Stimulated activated CD4-positive, alpha-beta T cell treated with anti-CD3 and anti-CD28 coated beads, Interleukin-15, amount 100 ng/mL, for 48 hours (primary cell): ENCODE measurements at regions not wholly inside any gene's neighbourhood (a gene's known extent, or its start where the extent isn't known, plus 50 kb on each side); places are given as distances from the start of the nearest gene placed in this dataset.
"Not testable (repeated sequence)": the region's sequence is repeated elsewhere in the genome, so short reads cannot be mapped to it uniquely, and the experiment has no call there.

Experiments
- DNase-seq, 2 donors: peaks; one replicate each; pipeline ENCODE4 v3.0.0-alpha.2; 2020; ENCODE audit warnings: low read depth in 2 of 2

DNA sequence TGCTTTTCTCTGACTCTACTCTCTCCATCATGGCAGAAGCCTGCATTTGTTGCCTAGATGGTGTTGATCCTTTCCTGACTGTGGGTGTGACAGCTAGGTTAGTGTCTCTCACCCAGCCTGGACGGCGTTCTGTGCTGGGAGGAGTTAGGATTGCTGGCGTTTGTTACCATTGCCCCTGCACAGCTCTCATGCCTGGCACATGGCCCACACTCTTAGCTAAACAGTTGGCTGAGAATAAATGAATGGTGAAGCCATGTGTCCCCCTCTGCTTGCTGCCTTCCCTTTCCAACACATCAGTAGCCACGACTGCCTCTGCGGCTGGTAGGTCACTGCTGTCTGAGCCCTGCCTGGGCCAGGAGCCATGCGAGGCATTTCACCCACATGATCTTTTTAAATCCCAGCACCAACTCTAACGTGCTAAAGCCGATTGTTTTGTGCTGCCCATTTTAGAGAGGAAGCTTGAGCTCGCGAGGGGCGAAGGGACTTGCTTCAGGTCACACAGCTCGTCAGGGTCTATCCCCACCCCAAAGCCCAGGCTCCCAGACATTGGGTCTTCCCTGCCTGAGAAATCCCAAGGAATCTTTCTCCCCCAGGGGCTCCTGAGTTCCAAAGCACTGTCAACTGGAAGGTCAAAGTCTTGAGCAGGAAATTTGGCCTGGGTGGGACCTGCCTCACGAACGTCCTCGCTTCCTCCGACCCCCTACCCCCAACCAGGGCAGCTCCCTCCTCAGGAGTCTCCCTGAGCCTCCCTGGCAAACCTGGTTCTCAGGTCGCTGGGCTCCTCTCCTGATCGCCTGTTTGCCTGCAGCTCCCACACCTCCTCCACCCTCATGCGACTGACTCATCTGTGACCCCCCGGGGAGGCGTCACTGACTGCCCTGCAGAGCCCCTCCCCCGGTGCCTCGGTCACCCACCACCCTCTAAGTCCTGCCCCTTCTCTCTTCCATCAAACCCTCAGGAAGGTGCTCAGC lies 271.7 kb upstream of the C1orf174 start:
- no peak for DNase-seq

DNA sequence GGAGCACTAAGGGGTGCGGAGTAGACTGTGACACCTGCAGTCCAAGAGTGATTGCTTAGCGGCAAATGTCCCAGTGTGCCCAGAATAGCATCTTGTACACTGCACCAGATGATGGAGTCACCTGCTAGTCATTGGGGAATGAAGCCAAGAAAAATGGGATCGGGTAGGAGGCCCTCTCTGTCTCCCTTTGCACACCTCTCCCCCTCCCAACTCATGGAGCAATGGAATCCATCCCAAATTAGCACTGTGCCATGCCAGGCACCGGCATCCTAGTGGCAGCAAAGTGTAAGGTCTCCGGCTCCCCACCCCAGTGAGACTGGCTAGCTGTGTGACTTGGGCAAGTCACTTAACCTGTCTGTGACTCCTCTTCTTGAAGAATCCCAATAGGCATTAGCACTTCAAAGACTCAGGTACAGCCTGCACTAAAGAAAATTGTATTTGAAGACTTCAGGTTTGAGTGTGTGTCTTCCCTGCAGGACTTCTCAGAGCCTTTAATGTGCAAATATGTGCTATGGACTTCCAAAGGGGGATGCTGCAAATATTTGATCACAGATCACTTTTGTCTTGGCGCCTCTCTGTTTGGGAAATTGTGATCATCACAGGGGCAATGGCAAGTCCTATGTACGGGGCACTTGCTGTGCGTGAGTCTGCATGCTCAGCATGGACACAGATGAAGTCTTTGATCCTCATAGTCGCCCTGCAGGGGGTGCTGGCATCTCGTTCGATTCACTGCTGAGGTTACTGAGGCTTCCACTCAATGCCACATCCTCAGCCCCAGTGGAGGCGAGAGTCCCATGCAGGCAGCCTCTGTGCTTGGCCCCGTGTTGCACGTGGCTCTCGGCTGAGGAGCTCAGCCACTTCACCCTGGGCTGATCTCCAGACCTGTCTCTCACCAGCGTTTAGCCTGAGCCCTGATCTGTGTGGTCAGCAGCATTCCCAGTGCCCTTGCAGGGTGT lies 272.9 kb upstream of the C1orf174 start:
- DNase-seq, result peak in 1 of 2 donors; percentile 9

DNA sequence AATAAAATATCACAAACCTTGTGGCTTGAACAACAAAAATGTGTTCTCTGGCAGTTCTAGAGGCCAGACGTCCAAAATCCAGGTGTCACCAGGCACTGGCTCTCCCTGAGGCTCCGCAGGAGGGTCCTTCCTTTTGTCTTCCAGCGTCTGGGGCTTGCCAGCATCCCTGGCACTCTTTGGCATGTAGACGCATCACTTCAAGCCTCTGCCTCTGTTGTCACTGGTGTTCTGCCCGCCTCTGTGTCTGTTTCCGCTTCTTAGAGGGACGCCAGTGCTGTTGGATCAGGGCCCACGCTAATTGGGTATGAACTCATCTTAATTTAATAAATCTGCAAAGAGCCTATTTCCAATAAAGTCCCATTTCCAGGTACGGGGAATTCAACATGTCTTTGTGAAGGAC lies 273.7 kb upstream of the C1orf174 start:
- DNase-seq, result no peak

DNA sequence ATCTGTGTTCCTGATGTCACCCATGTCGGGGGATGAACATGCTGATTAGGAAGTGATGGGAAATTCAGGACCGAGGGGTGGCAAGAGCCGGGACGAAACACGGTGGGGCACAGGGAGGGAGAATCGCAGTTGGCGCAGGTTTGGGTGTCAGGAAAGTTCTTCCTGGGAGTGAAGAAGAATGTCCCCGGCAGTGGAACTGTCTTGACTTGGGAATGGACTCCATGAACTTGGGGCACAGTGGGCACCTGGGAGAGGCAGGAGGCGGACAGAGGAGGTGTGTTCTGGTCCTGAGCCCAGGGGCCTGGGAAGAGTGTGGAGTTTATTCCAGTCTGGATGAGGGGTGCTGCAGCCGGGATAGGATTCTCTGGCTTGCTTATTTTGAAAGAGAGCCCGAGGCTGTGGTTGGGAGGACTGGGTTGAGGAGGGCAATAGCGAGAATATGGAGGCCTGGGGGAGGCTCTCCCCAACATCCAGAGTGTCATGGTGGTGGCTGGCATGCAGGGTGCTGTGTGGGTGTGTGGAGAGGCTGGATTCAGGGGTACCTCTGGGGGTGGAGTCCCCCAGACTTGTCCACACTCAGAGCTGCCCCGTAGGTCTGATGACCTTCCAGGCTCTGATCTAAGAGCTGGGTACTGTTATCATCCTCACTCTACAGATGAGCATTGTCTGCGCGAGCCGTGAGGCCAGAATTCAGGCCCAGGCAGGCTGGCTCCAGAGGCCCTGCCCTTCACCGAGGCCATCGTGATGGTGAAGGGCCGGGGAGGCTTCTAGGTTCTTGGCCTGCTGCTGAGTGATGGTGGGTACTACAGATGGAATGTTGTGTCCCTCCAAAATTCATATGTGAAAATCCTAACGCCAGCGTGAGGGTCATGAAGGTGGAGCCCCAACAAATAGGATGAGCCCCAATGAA lies 274.5 kb upstream of the C1orf174 start:
- DNase-seq, result no peak

DNA sequence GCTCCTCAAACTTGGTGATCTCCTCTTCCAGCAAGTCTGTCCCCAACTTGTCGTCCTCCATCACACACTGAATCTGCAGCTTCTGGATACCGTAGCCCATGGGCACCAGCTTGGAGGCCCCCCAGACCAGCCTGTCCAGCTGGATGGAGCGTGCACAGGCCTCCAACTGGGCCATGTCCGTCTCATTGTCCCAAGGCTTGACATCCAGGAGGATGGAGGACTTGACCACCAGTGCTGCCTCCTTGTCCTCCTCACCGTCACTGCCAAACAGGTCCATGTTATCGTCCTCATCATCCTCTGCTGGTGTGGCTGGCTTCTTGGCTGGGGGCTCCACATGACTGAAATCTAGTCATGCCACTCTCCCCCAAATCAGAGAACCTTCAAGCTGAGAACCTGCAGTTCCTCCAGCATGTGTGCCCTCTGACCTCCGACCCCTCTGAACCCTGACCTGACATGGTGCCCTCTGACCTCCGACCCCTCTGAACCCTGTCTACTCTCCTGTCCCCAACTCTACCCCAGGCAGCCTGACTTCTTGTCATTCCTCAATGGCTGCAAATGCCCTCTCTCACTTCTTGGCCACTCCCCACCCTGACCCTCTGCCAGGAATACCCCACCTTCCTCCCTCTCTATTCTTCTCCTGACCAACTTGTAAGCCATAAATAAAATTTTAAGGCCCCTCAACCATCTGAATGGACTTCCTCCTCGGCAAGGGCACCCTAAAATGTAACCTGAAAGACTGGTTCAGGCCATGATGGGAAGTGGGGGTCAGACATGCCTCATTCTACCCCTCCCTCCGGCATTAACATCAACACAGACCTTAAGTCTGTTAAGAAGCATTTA lies 275.7 kb upstream of the C1orf174 start:
- no peak for DNase-seq

DNA sequence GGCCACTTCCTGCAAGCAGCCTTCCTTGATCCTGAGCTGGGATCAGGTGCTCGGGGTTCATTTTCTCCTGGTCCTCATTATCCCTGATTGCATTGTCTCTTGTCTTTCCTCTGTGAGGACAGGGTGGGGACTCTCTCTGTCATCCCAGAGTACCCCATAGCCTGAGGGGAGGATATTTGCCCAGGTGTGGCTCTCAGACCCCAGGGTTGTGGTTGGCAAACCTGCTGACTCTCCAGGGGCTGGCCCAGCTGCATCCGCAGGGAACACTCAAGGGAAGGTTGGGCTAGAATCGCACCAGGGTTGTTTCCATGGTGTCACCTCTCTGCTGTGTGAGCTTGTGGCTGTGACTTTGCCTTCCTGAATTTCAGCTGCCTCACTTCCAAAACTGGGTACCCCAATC lies 276.8 kb upstream of the C1orf174 start:
- no peak for DNase-seq

DNA sequence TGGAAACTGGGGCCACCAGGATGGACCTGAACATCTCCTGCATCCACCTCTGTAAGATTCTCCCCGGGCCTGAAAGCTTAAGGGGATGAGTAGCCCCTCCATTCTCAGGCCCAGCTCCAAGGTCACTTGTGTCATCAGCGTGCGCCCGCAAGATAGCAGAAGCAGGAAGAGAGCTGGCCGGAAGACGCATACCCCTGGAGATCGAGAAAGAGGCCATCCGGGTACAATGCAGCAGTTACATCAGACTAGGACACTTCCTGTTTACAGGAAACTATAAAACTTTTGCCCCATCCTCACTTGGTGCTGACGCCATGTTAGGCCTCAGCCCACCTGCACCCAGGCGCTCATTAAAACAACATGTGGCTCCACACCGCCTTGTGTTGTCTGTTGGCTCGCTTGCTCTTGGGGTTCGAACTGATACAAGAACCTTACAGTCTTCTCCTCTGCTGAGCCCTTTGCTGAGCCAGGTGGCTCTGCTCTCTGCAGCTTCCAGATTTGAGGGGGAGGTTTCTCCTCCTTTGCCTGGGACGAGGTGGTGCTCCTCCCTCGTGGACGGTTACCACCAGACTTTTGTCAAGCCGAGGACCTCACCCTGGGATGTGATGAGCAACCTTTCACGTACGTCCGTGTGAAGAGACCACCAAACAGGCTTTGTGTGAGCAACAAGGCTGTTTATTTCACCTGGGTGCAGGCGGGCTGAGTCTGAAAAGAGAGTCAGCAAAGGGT lies 277.5 kb upstream of the C1orf174 start:
- no peak for DNase-seq

DNA sequence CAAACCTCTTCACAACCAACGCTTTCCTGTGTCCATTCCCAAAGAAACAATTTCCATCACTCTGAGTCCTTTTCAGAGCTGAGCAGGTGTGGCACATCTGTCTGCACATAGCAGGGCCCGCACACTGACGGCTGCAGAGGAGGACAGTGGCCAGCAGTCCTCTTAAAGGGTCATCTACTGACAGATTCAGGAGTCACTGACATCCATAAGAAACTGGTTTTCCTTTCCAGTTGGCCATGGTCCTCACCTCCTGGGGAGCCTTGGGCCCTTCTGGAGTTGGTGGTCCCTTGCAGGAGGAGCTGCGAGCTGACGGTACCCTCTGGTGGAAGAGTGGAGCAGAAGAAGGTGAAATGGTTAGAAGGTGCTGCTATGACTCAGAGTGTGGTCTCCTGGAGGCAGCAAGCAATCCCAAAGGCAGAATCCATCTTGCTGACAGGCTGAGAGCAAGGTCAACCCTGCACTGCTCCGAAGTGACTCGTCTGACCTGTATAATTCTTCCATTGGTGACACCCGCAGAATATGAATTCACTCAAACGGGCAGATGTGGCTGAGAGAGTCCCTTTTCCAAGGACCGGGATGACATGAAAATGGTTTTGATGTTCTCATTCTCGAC lies 278.5 kb upstream of the C1orf174 start:
- DNase-seq, result no peak

DNA sequence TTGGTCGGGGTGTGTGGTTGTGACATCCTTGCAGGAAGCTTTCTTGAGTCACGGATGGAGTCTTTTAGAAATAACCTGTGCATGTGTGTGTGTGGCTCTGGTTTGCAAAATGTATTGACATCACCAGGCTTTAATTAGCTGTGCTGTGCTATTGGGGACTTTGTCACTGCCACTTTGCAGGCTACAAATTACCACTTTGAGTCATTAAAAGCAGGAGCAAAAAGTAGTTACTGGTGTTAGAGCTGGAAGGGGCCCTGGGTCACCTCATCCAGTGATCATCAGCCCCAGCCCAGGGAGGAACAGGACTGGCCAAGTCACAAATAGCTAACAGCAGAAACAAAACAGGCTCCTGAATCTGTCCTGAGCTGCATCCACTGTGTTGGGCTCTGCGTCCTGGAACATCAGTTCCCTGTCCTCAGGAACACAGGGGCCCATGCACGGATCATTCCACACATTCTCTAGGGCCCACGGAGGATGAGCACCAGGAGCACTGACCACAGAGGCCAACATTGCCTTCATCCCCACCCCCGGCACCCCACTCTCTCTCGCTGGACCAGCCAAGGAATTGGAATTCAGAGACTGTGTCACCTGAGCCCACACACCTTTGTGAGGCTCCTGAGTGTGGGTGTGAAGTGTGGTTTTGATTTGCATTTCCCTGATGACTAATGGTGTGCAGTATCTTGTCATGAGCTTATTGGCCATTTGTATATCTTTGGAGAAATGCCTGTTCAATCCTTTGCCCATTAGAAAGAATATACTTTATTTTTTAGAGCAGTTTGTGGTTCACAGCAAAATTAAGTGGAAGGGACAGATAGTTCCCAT lies 280.1 kb upstream of the C1orf174 start:
- no peak for DNase-seq

DNA sequence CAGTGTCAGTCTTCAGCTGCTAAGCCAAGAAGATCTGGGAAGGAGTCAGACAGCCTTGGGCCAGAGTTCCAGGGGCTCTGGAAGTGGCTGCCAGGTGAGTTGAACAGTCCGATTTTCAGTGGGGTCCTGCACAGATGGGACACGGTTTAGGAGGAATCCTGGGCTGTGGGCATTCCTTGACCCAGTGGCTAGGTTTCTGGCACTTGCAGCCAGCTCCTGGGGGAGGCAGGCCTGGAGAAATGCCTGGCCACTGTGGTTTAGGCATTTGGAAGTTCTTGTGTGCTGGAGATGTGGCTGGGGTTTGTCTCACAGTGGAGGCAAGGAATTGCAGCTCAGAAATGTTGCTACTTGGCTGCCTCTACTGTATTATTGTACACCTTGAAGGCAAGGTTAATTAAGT lies 286.4 kb upstream of the C1orf174 start:
- not testable (repeated sequence) for DNase-seq

DNA sequence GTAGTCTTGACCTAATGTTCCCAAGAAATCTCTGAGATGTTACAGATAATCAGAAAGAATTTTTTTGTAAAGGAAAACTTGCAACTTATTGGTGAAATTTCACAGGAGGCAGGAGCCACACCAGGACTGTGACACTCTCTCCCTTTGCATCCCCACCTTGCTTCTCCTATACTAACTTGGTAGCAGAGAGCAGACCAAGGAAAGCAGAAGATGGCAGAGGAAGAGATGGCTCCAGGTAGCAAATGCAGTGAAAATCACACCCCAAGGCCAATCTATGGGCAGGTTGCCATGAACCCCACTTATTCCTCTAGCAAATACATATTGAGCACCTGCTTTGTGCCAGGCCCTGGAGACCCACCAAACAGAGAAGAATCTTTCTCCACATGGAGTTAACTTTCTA lies 303.4 kb upstream of the C1orf174 start:
- no peak for DNase-seq

DNA sequence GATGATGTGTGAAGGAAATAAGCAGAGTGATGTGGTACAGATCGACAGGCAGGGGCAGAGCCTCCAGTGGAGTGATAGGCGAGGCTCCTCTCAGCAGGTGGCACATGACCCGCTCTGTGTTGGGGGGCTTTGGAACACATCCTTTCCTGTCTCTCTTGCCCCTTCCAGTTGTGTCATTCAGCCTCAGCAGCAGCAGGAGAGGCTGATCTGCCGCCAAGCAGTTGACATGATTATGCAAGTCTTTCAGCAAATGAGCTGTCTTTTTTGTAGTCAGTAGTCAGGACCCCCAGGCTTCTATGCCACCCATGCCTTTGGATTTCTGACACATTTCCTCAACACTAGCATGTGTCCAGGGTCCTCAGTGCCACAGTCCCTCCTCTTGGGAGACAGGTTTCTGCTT lies 307.1 kb upstream of the C1orf174 start:
- no peak for DNase-seq

DNA sequence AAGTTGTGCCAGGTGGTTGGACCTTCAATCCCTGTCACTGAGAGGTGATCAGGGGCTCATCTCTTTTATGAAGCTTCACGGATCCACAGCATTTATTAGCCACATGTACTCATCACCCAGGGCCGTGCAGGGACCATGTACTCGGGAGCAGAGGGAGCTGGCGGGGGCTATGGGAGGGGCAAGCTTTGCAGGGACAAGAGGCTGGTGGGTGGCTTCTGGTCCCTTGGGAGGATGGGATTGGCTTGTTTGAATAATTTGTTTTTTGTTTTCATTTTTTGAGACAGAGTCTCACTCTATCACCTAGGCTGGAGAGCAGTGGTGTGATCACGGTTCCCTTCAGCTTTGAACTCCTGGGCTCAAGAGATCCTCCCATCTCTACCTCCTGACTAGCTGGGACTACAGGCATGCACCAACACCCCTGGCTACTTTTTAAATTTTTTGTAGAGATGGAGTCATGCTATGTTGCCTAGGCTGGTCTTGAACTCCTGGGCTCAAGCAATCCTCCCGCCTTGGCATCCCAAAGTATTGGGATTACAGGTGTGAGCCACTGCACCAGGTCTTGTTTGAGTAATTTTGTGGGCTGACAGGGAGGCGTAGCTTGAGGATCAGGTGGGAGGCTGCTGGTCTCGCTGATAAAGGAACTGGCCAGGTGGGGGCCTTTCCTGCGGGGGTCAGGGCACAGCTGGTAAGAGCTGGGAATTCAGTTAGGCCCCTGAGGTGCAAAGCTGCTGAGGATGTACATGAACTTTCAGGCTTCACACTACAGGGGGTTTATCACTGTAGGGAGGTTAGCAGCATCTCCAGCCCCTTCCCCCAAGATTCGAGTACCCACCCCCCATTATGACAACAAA lies 308.0 kb upstream of the C1orf174 start:
- DNase-seq, result no peak

DNA sequence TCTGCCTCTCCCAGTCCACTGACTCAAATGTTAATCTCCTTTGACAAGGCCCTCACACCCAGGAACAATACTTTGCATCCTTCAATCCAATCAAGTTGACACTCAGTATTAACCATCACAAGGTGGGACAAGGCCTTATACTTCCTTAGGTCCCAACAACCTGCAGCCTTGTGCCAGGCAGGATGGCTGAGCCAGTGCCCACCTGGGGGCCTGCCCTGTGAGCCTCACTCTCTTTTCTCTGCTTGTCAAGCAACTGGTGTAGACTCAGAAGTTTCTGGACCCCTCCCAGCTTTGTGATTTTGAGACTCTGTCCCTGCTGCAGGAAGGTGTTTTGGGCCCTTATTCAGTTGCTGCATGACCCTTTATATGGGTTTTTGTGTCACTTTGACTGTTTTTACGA lies 310.0 kb upstream of the C1orf174 start:
- DNase-seq, result no peak

DNA sequence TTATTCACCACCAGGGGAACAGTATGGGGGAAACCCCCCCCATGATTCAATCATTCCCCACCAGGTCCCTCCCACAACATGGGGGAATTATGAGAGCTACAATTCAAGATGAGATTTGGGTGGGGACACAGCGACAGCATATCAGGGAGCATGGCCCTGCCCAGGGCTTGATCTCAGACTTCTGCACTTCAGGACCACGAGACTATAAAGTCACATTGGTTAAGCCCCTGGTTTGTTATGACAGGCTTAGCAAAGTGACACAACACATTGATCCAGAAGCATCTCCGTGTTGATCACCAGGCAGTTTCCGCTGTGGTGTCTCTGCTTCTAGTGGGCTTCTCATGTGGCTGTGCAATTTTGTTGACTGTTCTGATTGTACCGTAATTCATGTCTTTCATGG lies 312.7 kb upstream of the C1orf174 start:
- DNase-seq, result no peak

DNA sequence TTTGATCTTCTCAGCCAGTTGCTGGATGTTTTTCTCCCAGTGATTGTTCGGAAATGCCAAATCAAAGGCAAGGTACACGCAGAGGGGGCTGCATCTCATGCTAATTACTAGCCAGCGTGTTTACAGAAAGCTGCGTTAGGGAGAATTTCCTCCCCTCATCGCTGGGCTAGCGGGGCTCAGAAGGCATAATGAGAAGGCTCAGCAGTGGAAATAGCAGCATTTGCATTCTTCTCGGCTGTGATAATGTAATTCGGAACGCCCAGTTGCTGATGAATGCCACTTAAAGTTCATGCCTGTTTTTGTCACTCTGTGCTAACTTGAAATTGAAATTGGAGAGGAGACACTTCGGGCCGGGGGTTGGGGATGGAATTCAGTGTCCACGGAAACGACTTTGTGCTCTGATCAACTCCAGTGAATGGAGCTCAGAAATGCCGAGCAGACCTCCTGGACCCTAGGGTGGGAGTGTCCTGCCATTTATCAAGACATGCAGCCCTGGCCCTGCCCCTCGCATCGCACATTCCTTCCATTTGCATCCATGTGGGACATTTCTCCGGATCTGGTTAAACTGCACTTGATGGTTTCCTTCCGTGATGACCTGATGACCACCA lies 313.4 kb upstream of the C1orf174 start:
- no peak for DNase-seq

DNA sequence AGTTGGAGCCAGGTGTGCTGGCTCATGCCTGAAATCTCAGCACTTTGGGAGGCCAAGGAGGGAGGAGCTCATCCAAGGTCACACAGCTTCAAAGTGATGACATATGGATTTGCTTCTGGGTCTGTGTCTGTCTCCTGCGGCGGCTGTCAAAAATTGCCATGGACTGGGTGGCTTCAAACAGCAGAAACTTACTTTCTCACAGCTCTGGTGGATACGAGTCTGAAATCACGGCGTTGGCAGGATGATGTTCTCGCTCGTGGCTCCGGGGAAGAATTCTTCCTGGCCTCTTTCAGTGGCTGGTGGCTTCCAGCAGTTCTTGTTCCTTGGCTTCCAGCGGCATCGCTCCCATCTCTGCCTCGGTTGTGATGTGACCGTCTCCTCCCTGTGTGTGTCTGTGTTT lies 314.8 kb upstream of the C1orf174 start:
- no peak for DNase-seq
